RWPE2 (cell line): ENCODE measurements at regions not wholly inside any gene's neighbourhood (a gene's known extent, or its start where the extent isn't known, plus 50 kb on each side); places are given as distances from the start of the nearest gene placed in this dataset.

Source experiments
- ATAC-seq: fragments of 200-7000 bp; cut with Tn5 transposase; 3 replicates; pipeline ENCODE4 v1.9.1; 2021; ENCODE audit warnings: low read depth
- DNase-seq: peaks from one replicate; pipeline ENCODE4 v3.0.0-alpha.2; 2020; ENCODE audit warnings: low spot score
- H3K27ac ChIP-seq: fragments of 450-650 bp; 2 replicates; pipeline ENCODE4 v1.5.1; 2017; ENCODE audit warnings: mild to moderate bottlenecking; ENCODE audit not compliant: poor library complexity, severe bottlenecking
- H3K27me3 ChIP-seq: fragments of 250-450 bp; sonication (Bioruptor Pico); 2 replicates; pipeline ENCODE4 v1.5.1; 2021; ENCODE audit warnings: mild to moderate bottlenecking, moderate library complexity; ENCODE audit not compliant: insufficient read depth, poor library complexity, severe bottlenecking
- H3K36me3 ChIP-seq: fragments of 250-450 bp; sonication (Bioruptor Pico); 2 replicates; pipeline ENCODE4 v1.5.1; 2020; ENCODE audit warnings: low read depth, mild to moderate bottlenecking, moderate library complexity
- H3K4me1 ChIP-seq: fragments of 250-450 bp; sonication (Bioruptor Pico); 2 replicates; pipeline ENCODE4 v1.5.1; 2021; ENCODE audit warnings: mild to moderate bottlenecking, moderate library complexity; ENCODE audit not compliant: insufficient read depth, poor library complexity, severe bottlenecking
- H3K4me3 ChIP-seq: fragments of 250-450 bp; sonication (Bioruptor Pico); 2 replicates; pipeline ENCODE4 v1.5.1; 2021; ENCODE audit warnings: mild to moderate bottlenecking, moderate library complexity; ENCODE audit not compliant: severe bottlenecking
- H3K9me3 ChIP-seq: fragments of 250-450 bp; sonication (Bioruptor Pico); 2 replicates; pipeline ENCODE4 v1.5.1; 2021; ENCODE audit warnings: mild to moderate bottlenecking, moderate library complexity; ENCODE audit not compliant: severe bottlenecking
- TF ChIP-seq, protein P1 (sequence below): fragments of 450-650 bp; IDR thresholded peaks from one replicate; pipeline ENCODE4 v1.5.1; 2017; ENCODE audit warnings: mild to moderate bottlenecking, moderate library complexity; ENCODE audit not compliant: poor library complexity, severe bottlenecking

DNA sequence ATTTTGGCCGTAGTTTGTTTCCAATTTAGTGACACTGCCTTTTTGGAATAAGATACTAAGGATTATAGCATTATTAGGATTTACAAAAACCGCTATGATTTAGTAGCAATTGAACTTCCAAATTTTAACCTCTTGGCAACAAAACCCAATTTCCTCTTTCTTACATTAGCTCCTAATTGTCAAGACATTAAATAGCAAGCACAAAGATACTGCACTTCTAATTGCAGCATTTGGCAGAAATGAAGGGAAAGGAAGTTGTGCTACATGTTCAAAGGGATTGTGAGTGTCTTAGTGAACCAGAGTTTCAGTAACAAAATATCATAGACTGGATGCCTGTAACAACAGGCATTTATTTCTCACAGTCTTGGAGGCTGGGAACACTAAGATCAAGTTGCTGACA, 99.9 kb downstream of the NUF2 start:
- no peaks in the 10 kb centered on the region for H3K9me3 ChIP-seq
- H3K27me3 ChIP-seq = no peaks in the 10 kb centered on the region
- TF ChIP-seq, protein P1, sequence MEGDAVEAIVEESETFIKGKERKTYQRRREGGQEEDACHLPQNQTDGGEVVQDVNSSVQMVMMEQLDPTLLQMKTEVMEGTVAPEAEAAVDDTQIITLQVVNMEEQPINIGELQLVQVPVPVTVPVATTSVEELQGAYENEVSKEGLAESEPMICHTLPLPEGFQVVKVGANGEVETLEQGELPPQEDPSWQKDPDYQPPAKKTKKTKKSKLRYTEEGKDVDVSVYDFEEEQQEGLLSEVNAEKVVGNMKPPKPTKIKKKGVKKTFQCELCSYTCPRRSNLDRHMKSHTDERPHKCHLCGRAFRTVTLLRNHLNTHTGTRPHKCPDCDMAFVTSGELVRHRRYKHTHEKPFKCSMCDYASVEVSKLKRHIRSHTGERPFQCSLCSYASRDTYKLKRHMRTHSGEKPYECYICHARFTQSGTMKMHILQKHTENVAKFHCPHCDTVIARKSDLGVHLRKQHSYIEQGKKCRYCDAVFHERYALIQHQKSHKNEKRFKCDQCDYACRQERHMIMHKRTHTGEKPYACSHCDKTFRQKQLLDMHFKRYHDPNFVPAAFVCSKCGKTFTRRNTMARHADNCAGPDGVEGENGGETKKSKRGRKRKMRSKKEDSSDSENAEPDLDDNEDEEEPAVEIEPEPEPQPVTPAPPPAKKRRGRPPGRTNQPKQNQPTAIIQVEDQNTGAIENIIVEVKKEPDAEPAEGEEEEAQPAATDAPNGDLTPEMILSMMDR = no peak
- no peak for ATAC-seq
- no peak overlapping the region for H3K4me3 ChIP-seq
- no peak overlapping the region for H3K27ac ChIP-seq
- no peaks in the 10 kb centered on the region for H3K4me1 ChIP-seq
- no peak for DNase-seq
- H3K36me3 ChIP-seq = no peaks in the 10 kb centered on the region

DNA sequence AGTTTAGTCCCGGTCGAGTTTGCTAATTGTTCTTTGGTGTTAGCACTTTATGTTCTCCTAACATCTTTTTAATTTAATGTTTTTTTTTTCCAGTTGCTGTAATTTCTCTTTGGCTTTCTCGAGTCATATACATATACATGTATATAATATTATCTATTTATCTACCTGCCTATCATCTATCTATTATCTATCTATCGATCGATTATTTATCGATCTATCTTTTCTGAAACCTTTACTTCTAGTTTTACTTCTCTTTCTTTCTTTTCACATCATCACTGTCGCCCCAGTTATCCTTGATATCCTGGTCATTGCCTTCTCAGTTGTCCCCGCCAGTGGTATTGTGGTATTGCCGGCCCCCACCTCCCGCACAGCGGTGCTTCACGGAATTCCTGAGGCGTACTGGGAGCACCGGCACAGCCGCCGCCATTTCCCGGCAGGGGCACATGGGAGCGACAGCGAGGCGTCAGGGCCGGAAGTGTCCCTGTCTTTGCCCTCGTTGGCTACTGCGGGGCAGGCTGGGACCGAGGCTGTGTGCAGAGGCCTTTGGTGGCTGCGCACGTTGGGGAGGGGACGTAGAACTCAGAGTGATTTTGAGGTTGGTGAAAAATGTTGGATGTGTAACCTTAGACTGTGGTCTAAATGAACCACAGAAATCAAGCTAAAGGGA, 101.1 kb downstream of the NUF2 start:
- Histone ChIP-seq H3K27me3 (no peaks in the 10 kb centered on the region), H3K27ac (no peak overlapping the region), H3K4me3 (no peak overlapping the region), H3K4me1 (no peaks in the 10 kb centered on the region), H3K9me3 (no peaks in the 10 kb centered on the region), H3K36me3 (no peaks in the 10 kb centered on the region)
- DNase-seq (no peak), ATAC-seq (no peak)
- TF ChIP-seq, protein P1 = no peak

DNA sequence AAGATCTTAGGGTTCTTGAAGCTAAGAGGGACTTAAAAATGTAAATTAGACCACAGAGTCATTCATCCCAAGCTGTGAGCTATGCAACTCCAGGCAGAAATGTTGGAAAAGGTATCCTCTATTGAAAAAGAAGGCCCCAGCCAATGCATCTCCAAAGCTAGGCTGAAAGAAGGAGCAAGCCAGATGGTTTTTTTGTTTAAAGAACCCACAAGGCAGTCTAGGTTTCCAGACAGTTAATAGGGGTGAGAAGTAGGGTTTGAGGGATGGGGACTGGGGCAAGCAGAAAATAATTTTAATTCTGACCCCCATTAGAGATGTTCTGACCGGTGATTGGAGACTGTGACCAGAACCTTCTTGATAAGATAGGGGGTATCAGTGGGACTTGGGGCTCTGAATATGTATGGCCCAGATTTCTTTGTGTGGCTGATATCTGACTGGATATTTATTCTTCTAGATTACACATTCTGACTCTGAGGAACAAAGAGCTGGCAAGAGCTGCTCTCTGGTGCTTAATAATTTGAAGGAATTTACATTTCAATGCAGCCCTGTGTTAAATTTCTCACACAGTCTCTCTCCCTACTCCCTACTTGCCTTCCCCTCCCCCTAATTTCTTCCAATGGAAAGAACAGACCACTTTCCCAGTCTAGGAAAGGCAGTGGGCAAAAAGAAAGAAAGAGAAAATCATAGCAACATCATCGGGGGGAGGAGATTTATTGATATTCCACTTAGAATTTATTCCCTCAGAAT, 104.9 kb downstream of the NUF2 start:
- Histone ChIP-seq H3K4me1 (no peaks in the 10 kb centered on the region), H3K36me3 (no peaks in the 10 kb centered on the region), H3K4me3 (no peak overlapping the region), H3K27me3 (no peaks in the 10 kb centered on the region), H3K9me3 (no peaks in the 10 kb centered on the region), H3K27ac (no peak overlapping the region)
- DNase-seq (no peak), ATAC-seq (no peak)
- TF ChIP-seq, protein P1 = no peak

DNA sequence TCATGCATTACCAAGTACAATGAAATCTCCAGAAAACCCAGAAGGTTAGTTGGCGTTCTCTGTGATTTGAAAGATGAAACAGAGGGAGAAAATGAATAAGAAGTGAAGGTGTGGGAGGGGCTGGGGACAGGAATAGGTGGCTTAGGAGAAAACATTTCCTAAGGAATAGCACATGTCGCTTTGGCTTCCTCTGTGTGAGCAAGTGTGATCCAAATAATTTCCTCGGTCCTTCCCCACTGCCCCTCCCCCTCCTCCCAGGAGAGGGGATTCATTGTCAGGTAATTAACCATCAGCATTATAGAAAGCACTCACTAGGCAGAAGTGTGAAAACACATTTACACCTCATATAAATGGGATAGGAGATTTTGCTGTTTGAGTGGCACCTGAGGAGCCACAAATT, 105.5 kb downstream of the NUF2 start:
- H3K36me3 ChIP-seq = no peaks in the 10 kb centered on the region
- H3K9me3 ChIP-seq = no peaks in the 10 kb centered on the region
- H3K4me3 ChIP-seq = no peak overlapping the region
- DNase-seq = no peak
- H3K27me3 ChIP-seq = no peaks in the 10 kb centered on the region
- TF ChIP-seq, protein P1 = no peak
- H3K27ac ChIP-seq = no peak overlapping the region
- ATAC-seq = no peak
- H3K4me1 ChIP-seq = no peaks in the 10 kb centered on the region
